ENCODE measurements at regions not wholly inside any gene's neighbourhood (a gene's known extent, or its start where the extent isn't known, plus 50 kb on each side); places are given as distances from the start of the nearest gene placed in this dataset.

DNA sequence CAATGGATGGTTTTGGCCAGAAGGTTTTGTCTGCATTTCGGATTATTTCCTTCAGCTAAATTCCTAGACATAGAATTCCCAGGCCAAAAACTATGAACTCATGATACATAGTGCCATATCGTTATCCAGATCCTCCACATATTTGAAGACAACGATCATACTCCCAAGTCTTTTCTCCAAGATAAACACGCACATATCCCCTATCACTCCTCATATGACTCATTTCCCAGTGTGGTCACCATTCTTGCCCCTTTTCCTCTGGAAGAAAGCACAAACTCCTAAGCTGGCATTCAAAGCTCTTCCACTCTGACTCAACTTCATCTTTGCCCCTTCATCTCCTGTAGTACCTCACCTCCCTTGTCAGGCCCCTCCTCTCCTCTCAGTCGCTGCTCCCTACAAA lies 277.6 kb downstream of the PLPP3 start:
- intact Hi-C loops (cut with micrococcal nuclease) = no loop called here
- H3K27me3 Mint-ChIP-seq (ENCODE audit: insufficient read depth) = no peaks in the 10 kb centered on the region
- DNase-seq (ENCODE audit: low spot score) = no peak
- no peaks in the 10 kb centered on the region for H3K36me3 Mint-ChIP-seq (ENCODE audit: low read depth)
- no peak overlapping the region for H3K27ac Mint-ChIP-seq
- H3K9me3 Mint-ChIP-seq = no peaks in the 10 kb centered on the region
- no peaks in the 10 kb centered on the region for H3K4me1 Mint-ChIP-seq (ENCODE audit: low read depth)
- no peak overlapping the region for H3K4me3 Mint-ChIP-seq

GRCh38 chr1:56300836-56301235 lies 278.5 kb downstream of the PLPP3 start:
- intact Hi-C loops (cut with micrococcal nuclease) = no loop called here
- no peak overlapping the region for H3K4me3 Mint-ChIP-seq
- H3K36me3 Mint-ChIP-seq (ENCODE audit: low read depth) = no peaks in the 10 kb centered on the region

DNA sequence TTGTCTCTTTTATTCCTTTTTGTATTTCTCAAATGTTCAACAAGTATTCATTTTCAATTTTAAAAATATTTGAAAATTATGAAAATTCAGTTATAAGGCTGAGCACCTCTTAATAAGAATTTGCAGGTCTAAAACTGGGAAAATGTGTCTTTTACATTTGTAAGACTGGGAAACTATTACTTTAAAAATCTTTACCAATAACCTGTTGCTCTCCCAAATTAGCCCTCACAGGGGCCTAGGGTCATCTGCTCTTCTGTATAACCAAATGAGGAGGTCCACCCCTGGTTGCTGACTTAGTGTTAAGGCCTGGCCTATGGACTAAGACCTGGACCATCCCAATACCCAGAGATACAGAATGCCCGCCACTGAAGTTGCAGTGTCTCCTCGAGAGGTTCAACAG lies 280.5 kb downstream of the PLPP3 start:
- Mint-ChIP-seq H3K27ac (no peak overlapping the region), H3K36me3 (ENCODE audit: low read depth) (no peaks in the 10 kb centered on the region), H3K4me1 (ENCODE audit: low read depth) (no peaks in the 10 kb centered on the region), H3K4me3 (no peak overlapping the region), H3K27me3 (ENCODE audit: insufficient read depth) (no peaks in the 10 kb centered on the region), H3K9me3 (no peaks in the 10 kb centered on the region)
- no peak for DNase-seq (ENCODE audit: low spot score)
- intact Hi-C loops (cut with micrococcal nuclease) = no loop called here

More at GRCh38 chr1:56300836-56301235, 278.5 kb downstream of the PLPP3 start:
- H3K4me1 Mint-ChIP-seq (ENCODE audit: low read depth) = no peaks in the 10 kb centered on the region
- H3K9me3 Mint-ChIP-seq = no peaks in the 10 kb centered on the region
- no peaks in the 10 kb centered on the region for H3K27me3 Mint-ChIP-seq (ENCODE audit: insufficient read depth)
- no peak for DNase-seq (ENCODE audit: low spot score)
- no peak overlapping the region for H3K27ac Mint-ChIP-seq

- Mint-ChIP-seq H3K9me3 (no peaks in the 10 kb centered on the region), H3K4me3 (no peak overlapping the region), H3K27me3 (ENCODE audit: insufficient read depth) (no peaks in the 10 kb centered on the region), H3K27ac (no peak overlapping the region), H3K36me3 (ENCODE audit: low read depth) (no peaks in the 10 kb centered on the region), H3K4me1 (ENCODE audit: low read depth) (no peaks in the 10 kb centered on the region)
- DNase-seq (ENCODE audit: low spot score) = no peak
- intact Hi-C loops (cut with micrococcal nuclease) = no loop called here
Measured at GRCh38 chr1:56297904-56298303, 281.5 kb downstream of the PLPP3 start.

DNA sequence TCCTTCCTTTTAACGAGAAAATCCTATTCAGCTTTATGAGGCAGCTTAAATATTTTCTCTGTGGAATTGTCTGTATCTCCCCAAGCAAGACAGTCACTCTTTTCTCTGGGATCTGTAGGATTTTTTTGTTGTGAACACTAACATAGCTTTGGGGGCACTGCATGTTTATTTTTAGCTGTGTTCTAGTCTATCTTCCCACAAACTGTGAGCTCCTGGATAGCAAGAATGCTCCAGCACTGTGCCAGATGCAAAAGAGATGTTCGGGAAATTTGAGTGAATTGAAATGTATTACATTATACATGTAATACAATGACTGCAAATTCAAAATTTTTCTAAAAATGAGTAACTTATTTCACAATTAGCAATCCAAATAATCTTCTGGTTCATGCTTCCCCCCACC lies 282.2 kb downstream of the PLPP3 start:
- Mint-ChIP-seq H3K36me3 (ENCODE audit: low read depth) (no peaks in the 10 kb centered on the region), H3K9me3 (no peaks in the 10 kb centered on the region), H3K27ac (no peak overlapping the region), H3K4me3 (no peak overlapping the region), H3K4me1 (ENCODE audit: low read depth) (no peaks in the 10 kb centered on the region), H3K27me3 (ENCODE audit: insufficient read depth) (no peaks in the 10 kb centered on the region)
- no peak for DNase-seq (ENCODE audit: low spot score)
- intact Hi-C loops (cut with micrococcal nuclease) = no loop called here

GRCh38 chr1:56295949-56296929 lies 283.1 kb downstream of the PLPP3 start:
- Mint-ChIP-seq H3K27ac (no peak overlapping the region), H3K36me3 (ENCODE audit: low read depth) (no peaks in the 10 kb centered on the region), H3K27me3 (ENCODE audit: insufficient read depth) (no peaks in the 10 kb centered on the region), H3K4me1 (ENCODE audit: low read depth) (no peaks in the 10 kb centered on the region), H3K9me3 (no peaks in the 10 kb centered on the region), H3K4me3 (no peak overlapping the region)
- intact Hi-C loops (cut with micrococcal nuclease) = no loop called here
- DNase-seq (ENCODE audit: low spot score) = no peak

GRCh38 chr1:56291374-56291919 lies 287.9 kb downstream of the PLPP3 start:
- intact Hi-C loops (cut with micrococcal nuclease) = no loop called here
- H3K9me3 Mint-ChIP-seq = no peaks in the 10 kb centered on the region
- H3K4me1 Mint-ChIP-seq (ENCODE audit: low read depth) = no peaks in the 10 kb centered on the region
- DNase-seq (ENCODE audit: low spot score) = no peak
- no peak overlapping the region for H3K27ac Mint-ChIP-seq
- no peaks in the 10 kb centered on the region for H3K27me3 Mint-ChIP-seq (ENCODE audit: insufficient read depth)
- H3K4me3 Mint-ChIP-seq = no peak overlapping the region
- H3K36me3 Mint-ChIP-seq (ENCODE audit: low read depth) = no peaks in the 10 kb centered on the region

- H3K9me3 Mint-ChIP-seq = no peaks in the 10 kb centered on the region
- no peaks in the 10 kb centered on the region for H3K36me3 Mint-ChIP-seq (ENCODE audit: low read depth)
- H3K4me1 Mint-ChIP-seq (ENCODE audit: low read depth) = no peaks in the 10 kb centered on the region
- intact Hi-C loops (cut with micrococcal nuclease) = no loop called here
- no peaks in the 10 kb centered on the region for H3K27me3 Mint-ChIP-seq (ENCODE audit: insufficient read depth)
- H3K27ac Mint-ChIP-seq = no peak overlapping the region
- H3K4me3 Mint-ChIP-seq = no peak overlapping the region
- no peak for DNase-seq (ENCODE audit: low spot score)
Measured at GRCh38 chr1:56289260-56289659, 290.1 kb downstream of the PLPP3 start.

DNA sequence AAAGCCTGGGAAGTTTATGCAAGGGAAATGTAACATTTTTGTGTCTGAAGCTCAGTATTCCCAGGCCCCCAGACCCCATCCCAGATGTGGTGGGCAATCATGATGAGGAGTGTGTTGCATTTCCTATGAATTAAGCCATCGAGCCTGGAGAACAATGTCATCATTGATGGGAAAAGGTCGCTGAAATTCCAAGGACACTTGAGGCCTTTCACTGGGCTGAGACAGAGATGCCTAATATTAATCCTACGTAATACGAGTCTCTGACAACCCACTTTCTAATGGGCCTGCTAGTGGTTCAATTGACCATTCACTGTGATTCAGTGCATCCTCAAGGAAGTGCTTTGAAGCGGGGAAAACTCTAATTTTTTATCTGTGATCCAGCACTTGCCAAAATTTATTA lies 291.6 kb downstream of the PLPP3 start:
- H3K9me3 Mint-ChIP-seq = no peaks in the 10 kb centered on the region
- DNase-seq (ENCODE audit: low spot score) = no peak
- no peak overlapping the region for H3K27ac Mint-ChIP-seq
- no peaks in the 10 kb centered on the region for H3K4me1 Mint-ChIP-seq (ENCODE audit: low read depth)
- intact Hi-C loops (cut with micrococcal nuclease) = no loop called here
- H3K4me3 Mint-ChIP-seq = no peak overlapping the region
- no peaks in the 10 kb centered on the region for H3K27me3 Mint-ChIP-seq (ENCODE audit: insufficient read depth)
- no peaks in the 10 kb centered on the region for H3K36me3 Mint-ChIP-seq (ENCODE audit: low read depth)

GRCh38 chr1:56286956-56287355 lies 292.4 kb downstream of the PLPP3 start:
- no peaks in the 10 kb centered on the region for H3K27me3 Mint-ChIP-seq (ENCODE audit: insufficient read depth)
- no peak overlapping the region for H3K4me3 Mint-ChIP-seq
- no peak for DNase-seq (ENCODE audit: low spot score)
- H3K9me3 Mint-ChIP-seq = no peaks in the 10 kb centered on the region
- H3K36me3 Mint-ChIP-seq (ENCODE audit: low read depth) = no peaks in the 10 kb centered on the region
- intact Hi-C loops (cut with micrococcal nuclease) = no loop called here
- H3K4me1 Mint-ChIP-seq (ENCODE audit: low read depth) = no peaks in the 10 kb centered on the region
- H3K27ac Mint-ChIP-seq = no peak overlapping the region

DNA sequence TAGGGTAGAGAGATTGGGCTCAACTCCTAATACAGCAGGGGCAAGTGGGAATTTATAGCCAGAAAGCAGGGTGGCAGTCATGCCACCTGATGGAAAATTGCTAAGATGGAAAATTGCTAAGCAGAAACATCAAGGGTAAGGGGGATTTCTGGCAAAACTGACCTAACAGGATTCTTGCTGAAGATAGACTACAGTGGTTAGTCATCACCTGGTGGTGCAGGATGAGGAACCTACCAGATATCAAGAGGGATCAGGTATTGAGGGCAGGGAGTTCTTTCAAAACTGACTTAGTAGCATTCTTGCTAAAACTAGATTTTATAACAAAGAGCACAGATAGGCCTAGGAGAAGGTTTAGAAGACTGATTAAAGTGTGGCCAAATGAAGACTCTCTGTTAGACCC lies 292.9 kb downstream of the PLPP3 start:
- no peak for DNase-seq (ENCODE audit: low spot score)
- Mint-ChIP-seq H3K4me3 (no peak overlapping the region), H3K27me3 (ENCODE audit: insufficient read depth) (no peaks in the 10 kb centered on the region), H3K27ac (no peak overlapping the region), H3K9me3 (no peaks in the 10 kb centered on the region), H3K4me1 (ENCODE audit: low read depth) (no peaks in the 10 kb centered on the region), H3K36me3 (ENCODE audit: low read depth) (no peaks in the 10 kb centered on the region)
- intact Hi-C loops (cut with micrococcal nuclease) = no loop called here

DNA sequence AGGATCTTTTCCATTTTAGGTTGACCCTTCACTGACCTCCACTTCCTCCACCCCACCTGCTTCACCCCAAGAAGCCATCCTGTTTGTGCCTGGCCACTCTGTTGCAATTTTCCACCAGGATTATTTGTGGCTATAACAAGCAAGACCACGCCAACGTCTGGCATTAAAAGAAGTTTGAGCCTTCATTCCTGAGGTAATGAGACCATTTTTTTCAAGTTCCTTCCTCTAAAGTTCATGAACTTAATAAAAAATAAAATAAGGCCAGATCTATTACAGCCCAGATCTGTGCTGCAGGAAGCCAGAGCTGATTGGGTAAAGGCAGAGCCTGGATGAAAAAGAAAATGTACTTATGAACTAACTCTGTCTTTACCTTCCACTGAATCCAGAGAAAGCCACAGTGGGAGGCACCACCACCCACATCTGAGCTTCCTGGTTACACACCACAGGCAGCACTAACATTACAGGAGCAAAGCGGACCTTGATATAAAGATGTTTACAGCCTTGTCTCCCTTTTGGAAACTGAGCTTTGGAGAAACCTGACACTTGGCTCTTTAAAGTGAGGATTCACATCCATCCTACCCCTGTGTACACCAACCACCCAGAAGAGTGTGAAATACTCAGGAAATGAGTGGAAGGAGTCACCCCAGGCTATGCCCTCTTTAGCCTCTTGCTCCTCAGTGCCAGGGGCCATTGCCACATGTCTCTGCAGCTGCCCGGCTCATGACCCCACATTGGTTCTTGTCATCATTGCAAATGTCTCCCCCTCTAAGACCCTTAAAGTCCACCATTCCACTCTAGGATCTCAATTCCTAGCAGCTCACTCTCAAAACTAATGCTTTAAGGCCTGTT lies 293.6 kb downstream of the PLPP3 start:
- Mint-ChIP-seq H3K36me3 (ENCODE audit: low read depth) (no peaks in the 10 kb centered on the region), H3K9me3 (no peaks in the 10 kb centered on the region), H3K4me3 (no peak overlapping the region), H3K27me3 (ENCODE audit: insufficient read depth) (no peaks in the 10 kb centered on the region), H3K4me1 (ENCODE audit: low read depth) (no peaks in the 10 kb centered on the region), H3K27ac (no peak overlapping the region)
- intact Hi-C loops (cut with micrococcal nuclease) = no loop called here
- no peak for DNase-seq (ENCODE audit: low spot score)

DNA sequence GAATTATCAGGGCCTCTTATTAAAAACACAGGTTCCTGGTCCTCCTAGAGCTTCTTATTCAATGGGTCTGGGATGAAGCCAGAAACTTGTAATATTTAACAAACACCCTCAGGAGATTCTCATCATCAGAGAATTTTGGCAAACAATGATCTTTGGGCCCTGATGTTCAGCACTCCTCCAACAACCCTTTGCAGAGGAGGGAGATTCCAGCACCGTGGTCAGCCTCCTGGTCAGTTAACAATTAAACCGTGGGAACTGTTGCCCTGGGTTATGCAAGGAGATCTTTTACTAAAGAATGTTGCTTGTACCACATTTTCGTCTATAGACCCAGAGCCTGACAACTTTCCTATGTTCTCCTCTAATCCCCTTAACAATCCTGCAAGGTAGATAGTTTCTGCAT lies 294.4 kb downstream of the PLPP3 start:
- Mint-ChIP-seq H3K4me3 (no peak overlapping the region), H3K4me1 (ENCODE audit: low read depth) (no peaks in the 10 kb centered on the region)

More for the DNA sequence above, 294.4 kb downstream of the PLPP3 start:
- no peak overlapping the region for H3K27ac Mint-ChIP-seq
- no peaks in the 10 kb centered on the region for H3K36me3 Mint-ChIP-seq (ENCODE audit: low read depth)
- intact Hi-C loops (cut with micrococcal nuclease) = no loop called here
- H3K27me3 Mint-ChIP-seq (ENCODE audit: insufficient read depth) = no peaks in the 10 kb centered on the region
- H3K9me3 Mint-ChIP-seq = no peaks in the 10 kb centered on the region
- DNase-seq (ENCODE audit: low spot score) = no peak
